MCF 10A (cell line): ENCODE measurements at regions not wholly inside any gene's neighbourhood (a gene's known extent, or its start where the extent isn't known, plus 50 kb on each side); places are given as distances from the start of the nearest gene placed in this dataset.

Experiments used
- BruUV-seq: library from RNA; stranded (reverse); fragments of 400-500 nt; replicated peaks from 2 replicates; lab custom pipeline; 2021; lab: Mats Ljungman, UMichigan
- CTCF ChIA-PET: fragments of 300-600 bp; sonication (Branson Sonifier 250); formaldehyde crosslinking; extraction: SDS; loops from one replicate; lab custom pipeline; 2021; ENCODE audit warnings: antibody characterized with exemption, inconsistent platforms; lab: Yijun Ruan, JAX
- POLR2A ChIA-PET: fragments of 300-600, 350-650 bp; sonication (Branson Sonifier 250); formaldehyde crosslinking; extraction: SDS; loops from one replicate; lab custom pipeline; 2020; ENCODE audit warnings: antibody characterized with exemption, inconsistent platforms; lab: Yijun Ruan, JAX
- DNase-seq: peaks from one replicate; pipeline ENCODE4 v3.0.0-alpha.2; 2018; ENCODE audit not compliant: unreplicated experiment
- H3K27ac Mint-ChIP-seq: one replicate; pipeline ENCODE4 v1.8.0; 2022; ENCODE audit warnings: mild to moderate bottlenecking, low read depth, mixed read lengths; ENCODE audit not compliant: unreplicated experiment
- H3K27me3 Mint-ChIP-seq: one replicate; pipeline ENCODE4 v1.8.0; 2022; ENCODE audit warnings: mixed read lengths; ENCODE audit not compliant: insufficient read depth, unreplicated experiment
- H3K36me3 Mint-ChIP-seq: one replicate; pipeline ENCODE4 v1.8.0; 2022; ENCODE audit warnings: mild to moderate bottlenecking, moderate library complexity, mixed read lengths; ENCODE audit not compliant: insufficient read depth, unreplicated experiment
- H3K4me1 Mint-ChIP-seq: one replicate; pipeline ENCODE4 v1.8.0; 2022; ENCODE audit warnings: mixed read lengths; ENCODE audit not compliant: insufficient read depth, unreplicated experiment
- H3K4me3 Mint-ChIP-seq: one replicate; pipeline ENCODE4 v1.8.0; 2022; ENCODE audit warnings: mild to moderate bottlenecking, moderate library complexity, mixed read lengths; ENCODE audit not compliant: unreplicated experiment
- H3K9me3 Mint-ChIP-seq: one replicate; pipeline ENCODE4 v1.8.0; 2022; ENCODE audit warnings: mixed read lengths; ENCODE audit not compliant: unreplicated experiment
- intact Hi-C: fragments of 100-400 bp; cut with micrococcal nuclease; formaldehyde crosslinking; loops from 2 replicates; pipeline ENCODE4 v1.14.1; 2022
- TF ChIP-seq, protein P1 (sequence below): fragments of 200-600 bp; IDR thresholded peaks from one replicate; pipeline ENCODE4 v1.8.0; 2022; ENCODE audit warnings: antibody characterized with exemption, mild to moderate bottlenecking; ENCODE audit not compliant: unreplicated experiment

DNA sequence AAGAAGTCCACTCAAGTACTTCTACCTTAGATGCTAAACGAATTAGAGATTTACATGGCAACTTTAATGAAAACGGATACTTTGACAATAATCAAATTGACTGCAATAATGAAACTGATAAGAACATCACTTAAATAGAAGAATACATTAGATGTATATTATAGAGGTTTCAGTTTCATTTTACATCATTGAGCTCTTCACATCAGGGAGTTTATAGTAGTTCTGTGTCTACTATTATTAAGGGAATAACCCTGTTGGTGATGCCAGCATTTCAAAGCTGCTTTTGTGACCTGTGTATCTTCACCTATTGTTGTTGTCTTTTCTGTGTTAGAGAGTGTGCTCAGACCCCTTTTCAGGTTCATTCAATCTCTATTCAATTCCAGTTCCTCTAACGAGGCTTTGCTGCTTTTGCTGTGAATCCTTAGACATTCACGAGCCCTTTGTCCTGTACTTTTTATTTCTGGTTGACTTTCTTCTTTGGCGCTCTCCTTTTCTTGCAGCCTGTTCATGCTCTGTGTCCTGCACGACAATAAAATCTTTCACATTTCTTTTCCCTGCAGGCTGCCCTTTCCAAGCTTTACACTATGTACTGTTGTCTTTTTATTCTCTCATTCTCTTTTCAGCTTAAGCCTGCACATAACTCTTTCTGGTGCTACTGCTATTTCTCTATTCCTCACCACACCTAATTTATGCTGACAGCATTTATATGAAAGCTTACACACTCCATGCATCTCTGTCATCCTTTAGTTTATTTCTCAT lies 232.1 kb downstream of the CPE start:
- intact Hi-C loops, result no loop called here
- no peaks in the 10 kb centered on the region for H3K9me3 Mint-ChIP-seq
- H3K4me3 Mint-ChIP-seq, result no peak overlapping the region
- peaks cover 13% of the 10 kb centered on the region for H3K4me1 Mint-ChIP-seq
- no peaks in the 10 kb centered on the region for H3K36me3 Mint-ChIP-seq
- TF ChIP-seq, protein P1, sequence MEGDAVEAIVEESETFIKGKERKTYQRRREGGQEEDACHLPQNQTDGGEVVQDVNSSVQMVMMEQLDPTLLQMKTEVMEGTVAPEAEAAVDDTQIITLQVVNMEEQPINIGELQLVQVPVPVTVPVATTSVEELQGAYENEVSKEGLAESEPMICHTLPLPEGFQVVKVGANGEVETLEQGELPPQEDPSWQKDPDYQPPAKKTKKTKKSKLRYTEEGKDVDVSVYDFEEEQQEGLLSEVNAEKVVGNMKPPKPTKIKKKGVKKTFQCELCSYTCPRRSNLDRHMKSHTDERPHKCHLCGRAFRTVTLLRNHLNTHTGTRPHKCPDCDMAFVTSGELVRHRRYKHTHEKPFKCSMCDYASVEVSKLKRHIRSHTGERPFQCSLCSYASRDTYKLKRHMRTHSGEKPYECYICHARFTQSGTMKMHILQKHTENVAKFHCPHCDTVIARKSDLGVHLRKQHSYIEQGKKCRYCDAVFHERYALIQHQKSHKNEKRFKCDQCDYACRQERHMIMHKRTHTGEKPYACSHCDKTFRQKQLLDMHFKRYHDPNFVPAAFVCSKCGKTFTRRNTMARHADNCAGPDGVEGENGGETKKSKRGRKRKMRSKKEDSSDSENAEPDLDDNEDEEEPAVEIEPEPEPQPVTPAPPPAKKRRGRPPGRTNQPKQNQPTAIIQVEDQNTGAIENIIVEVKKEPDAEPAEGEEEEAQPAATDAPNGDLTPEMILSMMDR, result no peak
- H3K27ac Mint-ChIP-seq, result no peak overlapping the region
- no peaks in the 10 kb centered on the region for H3K27me3 Mint-ChIP-seq
- BruUV-seq, result no TSS peak
- DNase-seq, result no peak
- POLR2A ChIA-PET, result interaction anchor here (1.5 kb wide), 1 partner anchor 261 kb away, joined by 4 read pairs; no protein-coding TSS in a partner anchor
- CTCF ChIA-PET, result interaction anchor here (0.7 to 1.1 kb wide), 2 partner anchors 10 to 238 kb away, joined by 3 to 4 read pairs; no protein-coding TSS in a partner anchor

DNA sequence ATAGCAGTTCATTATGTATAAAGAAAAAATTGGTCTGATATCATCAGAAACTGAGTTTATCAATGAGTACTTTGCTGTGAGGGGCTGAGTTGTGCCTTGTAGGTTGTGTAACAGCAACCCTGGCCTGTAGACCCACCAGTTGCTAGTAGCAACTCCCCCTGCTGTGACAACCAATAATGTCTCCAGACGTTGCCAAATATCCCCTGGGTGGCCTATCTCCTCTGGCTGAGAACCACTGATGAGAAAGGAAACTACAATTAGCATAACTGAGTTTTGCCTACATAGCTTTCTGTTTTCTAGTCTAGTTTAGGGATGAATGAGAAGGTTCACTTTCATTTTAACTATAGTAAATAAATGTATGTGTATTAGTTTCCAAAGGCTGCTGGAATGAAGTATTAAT lies 234.1 kb downstream of the CPE start:
- no peak overlapping the region for H3K27ac Mint-ChIP-seq

DNA sequence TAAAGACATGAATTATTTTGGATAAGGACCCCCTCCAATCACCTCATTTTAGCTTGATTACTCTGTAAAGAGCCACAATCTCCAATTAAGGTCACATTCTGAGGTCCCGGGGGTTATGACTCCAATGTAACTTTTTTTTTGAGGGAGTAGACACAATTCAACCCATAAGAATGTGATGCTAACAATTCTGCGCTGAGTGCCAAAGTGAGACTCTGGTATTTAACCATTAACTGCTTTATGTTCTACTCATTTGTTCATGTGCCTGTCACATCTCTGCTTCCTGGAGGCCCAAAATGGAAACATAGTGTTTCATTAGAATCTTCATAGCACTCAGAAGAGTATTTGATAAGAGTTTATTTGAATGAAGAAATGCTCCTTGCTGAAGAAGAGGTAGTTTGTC lies 234.8 kb downstream of the CPE start:
- DNase-seq, result no peak
- peaks cover 13% of the 10 kb centered on the region for H3K4me1 Mint-ChIP-seq
- TF ChIP-seq, protein P1, result no peak
- BruUV-seq, result no TSS peak
- no peak overlapping the region for H3K4me3 Mint-ChIP-seq
- peaks cover 8% of the 10 kb centered on the region for H3K9me3 Mint-ChIP-seq
- no peaks in the 10 kb centered on the region for H3K27me3 Mint-ChIP-seq
- no peak overlapping the region for H3K27ac Mint-ChIP-seq
- ChIA-PET POLR2A (interaction anchor here (1.7 kb wide), 1 partner anchor 12 kb away, joined by 4 read pairs; no protein-coding TSS in a partner anchor), CTCF (interaction anchor here (1.5 kb wide), 1 partner anchor 14 kb away, joined by 8 read pairs; no protein-coding TSS in a partner anchor)
- intact Hi-C loops, result no loop called here
- no peaks in the 10 kb centered on the region for H3K36me3 Mint-ChIP-seq

More for the DNA sequence above, 234.1 kb downstream of the CPE start:
- ChIA-PET CTCF (interaction anchor here (1.5 kb wide), 1 partner anchor 15 kb away, joined by 8 read pairs; no protein-coding TSS in a partner anchor), POLR2A (interaction anchor here (1.7 kb wide), 1 partner anchor 13 kb away, joined by 4 read pairs; no protein-coding TSS in a partner anchor)
- Mint-ChIP-seq H3K4me1 (peaks cover 13% of the 10 kb centered on the region), H3K4me3 (no peak overlapping the region), H3K27me3 (no peaks in the 10 kb centered on the region), H3K9me3 (peaks cover 2% of the 10 kb centered on the region), H3K36me3 (no peaks in the 10 kb centered on the region)
- DNase-seq, result no peak
- BruUV-seq, result no TSS peak
- TF ChIP-seq, protein P1, result no peak
- intact Hi-C loops, result no loop called here

DNA sequence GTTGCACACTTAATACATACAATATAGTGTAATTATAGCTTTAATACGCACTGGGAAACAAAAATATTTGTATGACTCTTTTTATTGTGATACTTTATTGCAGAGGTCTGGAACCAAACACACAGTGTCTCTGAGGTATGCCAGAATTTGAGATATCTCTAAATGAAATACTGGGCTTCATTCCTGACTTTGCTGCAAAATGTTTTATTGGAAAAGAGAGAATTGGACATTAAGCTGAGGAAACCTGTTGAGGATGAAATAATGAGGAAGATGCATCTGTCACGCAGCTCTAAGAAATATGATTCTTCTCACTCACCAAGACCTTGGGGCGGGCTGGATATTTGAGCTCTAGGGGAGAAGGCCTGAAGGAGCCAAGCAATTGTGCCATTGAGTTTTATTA lies 242.1 kb downstream of the CPE start:
- Mint-ChIP-seq H3K9me3 (peaks cover 10% of the 10 kb centered on the region), H3K4me1 (peaks cover 17% of the 10 kb centered on the region), H3K27ac (no peak overlapping the region), H3K36me3 (no peaks in the 10 kb centered on the region), H3K4me3 (no peak overlapping the region), H3K27me3 (no peaks in the 10 kb centered on the region)
- no peak for DNase-seq
- intact Hi-C loops, result no loop called here
- no TSS peak for BruUV-seq
- TF ChIP-seq, protein P1, result no peak
- ChIA-PET POLR2A (interaction anchor here (0.7 kb wide), 1 partner anchor 41 kb away, joined by 4 read pairs; no protein-coding TSS in a partner anchor), CTCF (no interaction called here)
